CD8-positive, alpha-beta memory T cell (primary cell): ENCODE measurements at regions not wholly inside any gene's neighbourhood (a gene's known extent, or its start where the extent isn't known, plus 50 kb on each side); places are given as distances from the start of the nearest gene placed in this dataset.

Source experiments
- CTCF ChIA-PET: fragments of 350-600 bp; sonication (Branson Sonifier 250); formaldehyde crosslinking; loops from one replicate; lab custom pipeline; 2021; ENCODE audit warnings: antibody characterized with exemption; lab: Charles Lee
- POLR2A ChIA-PET: fragments of 350-600 bp; sonication (Branson Sonifier 250); formaldehyde crosslinking; loops from one replicate; lab custom pipeline; 2021; ENCODE audit warnings: antibody characterized with exemption; lab: Charles Lee
- DNase-seq, 5 donors: peaks; one replicate each; pipeline versions ENCODE4 v3.0.0 to v3.0.0-alpha.2; 2020 to 2022; ENCODE audit warnings: mixed read lengths in 1 of 5
- H3K27ac ChIP-seq: one replicate; pipeline ENCODE4 v1.7.0; 2013; ENCODE audit warnings: low read depth, mild to moderate bottlenecking, low read length, moderate library complexity
- H3K27me3 ChIP-seq: 2 replicates; pipeline ENCODE4 v1.7.0; 2013; ENCODE audit warnings: low read length, mild to moderate bottlenecking; ENCODE audit not compliant: insufficient read depth, poor library complexity, severe bottlenecking
- H3K36me3 ChIP-seq: 2 replicates; pipeline ENCODE4 v1.7.0; 2013; ENCODE audit warnings: mild to moderate bottlenecking, low read length, moderate library complexity; ENCODE audit not compliant: insufficient read depth
- H3K4me1 ChIP-seq: 2 replicates; pipeline ENCODE4 v1.7.0; 2013; ENCODE audit warnings: mild to moderate bottlenecking, low read length, moderate library complexity; ENCODE audit not compliant: insufficient read depth
- H3K4me3 ChIP-seq: 2 replicates; pipeline ENCODE4 v1.7.0; 2013; ENCODE audit warnings: mild to moderate bottlenecking, low read length
- H3K9me3 ChIP-seq: 2 replicates; pipeline ENCODE4 v1.7.0; 2013; ENCODE audit warnings: mild to moderate bottlenecking, low read length
- H3K27ac Mint-ChIP-seq, 8 donors: one replicate each; pipeline ENCODE4 v1.8.0; 2020 to 2021; ENCODE audit warnings: mixed read lengths in 8 of 8, mild to moderate bottlenecking in 6 of 8, inconsistent platforms in 3 of 8, moderate library complexity in 3 of 8
- H3K27me3 Mint-ChIP-seq, 2 donors: one replicate each; pipeline ENCODE4 v1.8.0; 2020 to 2021; ENCODE audit warnings: mixed read lengths in 2 of 2, mild to moderate bottlenecking in 1 of 2, moderate library complexity in 1 of 2
- H3K36me3 Mint-ChIP-seq, 3 donors: one replicate each; pipeline ENCODE4 v1.8.0; 2020 to 2021; ENCODE audit warnings: mixed read lengths in 3 of 3, inconsistent platforms in 1 of 3, mild to moderate bottlenecking in 1 of 3
- H3K4me1 Mint-ChIP-seq, 3 donors: one replicate each; pipeline ENCODE4 v1.8.0; 2020 to 2021; ENCODE audit warnings: mixed read lengths in 3 of 3, inconsistent platforms in 1 of 3, mild to moderate bottlenecking in 1 of 3
- H3K4me3 Mint-ChIP-seq, 7 donors: one replicate each; pipeline ENCODE4 v1.8.0; 2020 to 2021; ENCODE audit warnings: mixed read lengths in 7 of 7, mild to moderate bottlenecking in 6 of 7, moderate library complexity in 4 of 7, inconsistent platforms in 2 of 7
- H3K9me3 Mint-ChIP-seq, 5 donors: one replicate each; pipeline ENCODE4 v1.8.0; 2020 to 2022; ENCODE audit warnings: mixed read lengths in 5 of 5, mild to moderate bottlenecking in 3 of 5, moderate library complexity in 2 of 5, inconsistent platforms in 1 of 5

DNA sequence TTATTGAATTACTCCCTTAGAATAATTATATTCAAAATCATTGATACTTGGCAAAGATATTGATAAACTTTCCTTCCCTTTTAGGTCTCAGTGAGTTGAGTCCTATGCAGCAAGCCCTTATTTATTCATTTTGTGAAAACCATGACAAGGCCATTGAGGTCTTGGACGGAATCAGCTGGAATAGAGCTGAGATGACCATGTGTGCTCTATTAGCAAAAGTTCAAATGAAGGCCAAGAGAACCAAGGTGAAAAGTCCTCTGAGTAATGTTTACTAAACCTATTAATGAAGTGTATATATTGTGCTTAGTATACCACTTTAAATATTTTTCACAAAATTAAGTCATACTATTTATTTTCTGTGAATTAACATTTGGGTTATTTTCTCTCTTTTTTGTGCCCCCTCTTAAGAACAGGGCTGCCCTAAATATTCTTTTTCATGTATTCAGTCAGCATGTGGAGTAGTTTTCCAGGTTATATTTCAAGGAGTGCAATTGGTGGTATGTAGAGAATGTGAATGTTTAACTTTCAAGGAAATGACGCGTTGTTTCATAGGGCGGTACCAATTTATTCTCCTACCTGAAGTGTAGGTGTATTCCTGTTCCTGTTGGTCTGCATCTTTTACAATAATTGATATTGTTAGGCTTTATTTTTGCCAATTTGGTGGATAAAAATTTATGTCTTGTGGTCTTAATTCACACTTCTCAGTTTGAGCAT, 201.4 kb downstream of the TTC6 start:
- ChIA-PET POLR2A (no interaction called here), CTCF (no interaction called here)
- Mint-ChIP-seq H3K36me3 (no peaks in the 10 kb centered on the region), H3K4me1 (no peaks in the 10 kb centered on the region), H3K9me3 (no peaks in the 10 kb centered on the region), H3K27ac (no peak overlapping the region), H3K4me3 (no peak overlapping the region), H3K27me3 (no peaks in the 10 kb centered on the region)
- H3K27me3 ChIP-seq: no peaks in the 10 kb centered on the region
- no peaks in the 10 kb centered on the region for H3K4me1 ChIP-seq
- DNase-seq: no peak
- no peak overlapping the region for H3K4me3 ChIP-seq
- no peaks in the 10 kb centered on the region for H3K9me3 ChIP-seq
- H3K27ac ChIP-seq: no peak overlapping the region
- no peaks in the 10 kb centered on the region for H3K36me3 ChIP-seq

- no peaks in the 10 kb centered on the region for H3K36me3 Mint-ChIP-seq
- H3K36me3 ChIP-seq: no peaks in the 10 kb centered on the region
- CTCF ChIA-PET: no interaction called here
- H3K27me3 Mint-ChIP-seq: no peaks in the 10 kb centered on the region
- H3K27ac ChIP-seq: no peak overlapping the region
- DNase-seq: no peak
- POLR2A ChIA-PET: no interaction called here
- H3K27ac Mint-ChIP-seq: no peak overlapping the region
- no peaks in the 10 kb centered on the region for H3K4me1 Mint-ChIP-seq
- no peaks in the 10 kb centered on the region for H3K9me3 ChIP-seq
- no peaks in the 10 kb centered on the region for H3K9me3 Mint-ChIP-seq
- no peaks in the 10 kb centered on the region for H3K4me1 ChIP-seq
- no peak overlapping the region for H3K4me3 Mint-ChIP-seq
- H3K4me3 ChIP-seq: no peak overlapping the region
- no peaks in the 10 kb centered on the region for H3K27me3 ChIP-seq
These were observed 202.2 kb downstream of the TTC6 start for GRCh38 chr14:37797675-37798074.

DNA sequence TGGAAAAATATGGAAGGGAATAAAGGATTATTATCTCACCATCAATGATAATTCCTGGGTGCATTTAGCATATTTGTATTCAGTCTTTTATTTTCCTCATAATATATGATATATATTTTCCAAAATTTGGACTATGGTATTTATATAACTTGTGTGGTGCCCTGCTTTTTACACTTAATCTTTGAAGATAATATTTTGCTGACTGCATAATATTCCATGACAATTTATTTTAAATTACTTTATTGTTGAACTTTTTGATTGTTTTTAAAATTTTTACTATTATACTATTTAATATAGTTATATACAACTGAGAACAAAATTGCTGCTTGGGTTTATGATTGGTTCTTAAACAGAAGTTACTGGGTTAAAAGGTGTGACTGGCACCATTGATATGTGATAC, 212.3 kb downstream of the TTC6 start:
- Histone ChIP-seq H3K9me3 (no peaks in the 10 kb centered on the region), H3K4me1 (no peaks in the 10 kb centered on the region), H3K36me3 (no peaks in the 10 kb centered on the region), H3K27me3 (no peaks in the 10 kb centered on the region), H3K4me3 (no peak overlapping the region), H3K27ac (no peak overlapping the region)
- Mint-ChIP-seq H3K9me3 (no peaks in the 10 kb centered on the region), H3K4me1 (no peaks in the 10 kb centered on the region), H3K4me3 (no peak overlapping the region), H3K36me3 (no peaks in the 10 kb centered on the region), H3K27ac (no peak overlapping the region), H3K27me3 (no peaks in the 10 kb centered on the region)
- POLR2A ChIA-PET: no interaction called here
- CTCF ChIA-PET: no interaction called here
- no peak for DNase-seq

DNA sequence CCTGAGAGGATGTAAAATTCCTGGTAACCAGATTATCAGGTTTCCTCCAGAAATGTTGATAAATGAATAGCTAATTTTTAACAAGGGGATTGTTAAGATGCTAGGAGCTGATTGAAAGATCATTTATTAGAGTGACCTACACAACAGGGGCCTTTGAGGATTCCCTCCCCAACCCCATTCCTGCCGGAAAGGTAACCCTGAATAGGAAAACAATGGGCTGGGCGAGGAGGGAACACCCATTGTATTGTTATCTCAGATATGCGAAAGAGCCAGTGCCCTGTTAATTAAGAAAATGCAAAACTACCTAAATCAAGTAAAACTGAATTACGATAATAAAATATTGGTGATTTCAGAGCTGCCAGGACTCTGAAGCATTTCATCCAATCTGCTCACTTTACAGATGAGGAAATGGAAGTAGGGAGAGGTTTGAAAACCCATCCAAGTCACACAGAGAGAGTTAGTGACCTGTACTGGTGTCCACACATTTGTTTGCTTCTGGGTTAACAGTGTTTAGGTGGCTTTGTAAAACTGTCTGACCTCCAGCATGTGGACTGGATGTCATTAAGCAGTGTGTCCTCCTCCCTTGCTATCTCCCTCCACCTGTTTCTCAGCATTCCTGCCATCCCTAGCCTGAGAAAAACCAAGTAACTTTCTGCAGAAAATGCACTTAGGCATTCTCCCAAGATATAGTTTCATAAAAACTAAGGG, 214.8 kb downstream of the TTC6 start:
- CTCF ChIA-PET: no interaction called here

GRCh38 chr14:37813732-37814131, 218.3 kb downstream of the TTC6 start:
- CTCF ChIA-PET: no interaction called here
- H3K36me3 Mint-ChIP-seq: no peaks in the 10 kb centered on the region
- peaks cover 0 to 2% of the 10 kb centered on the region in 2 donors for H3K27me3 Mint-ChIP-seq
- Histone ChIP-seq H3K27ac (no peak overlapping the region), H3K4me1 (no peaks in the 10 kb centered on the region), H3K9me3 (no peaks in the 10 kb centered on the region), H3K4me3 (no peak overlapping the region), H3K36me3 (no peaks in the 10 kb centered on the region), H3K27me3 (no peaks in the 10 kb centered on the region)
- no peak overlapping the region for H3K4me3 Mint-ChIP-seq
- H3K9me3 Mint-ChIP-seq: peaks cover 0 to 2% (median 0%) of the 10 kb centered on the region in 5 donors
- no peaks in the 10 kb centered on the region for H3K4me1 Mint-ChIP-seq
- no peak overlapping the region for H3K27ac Mint-ChIP-seq
- DNase-seq: no peak
- POLR2A ChIA-PET: no interaction called here

More for the DNA sequence above, 214.8 kb downstream of the TTC6 start:
- H3K4me3 Mint-ChIP-seq: no peak overlapping the region
- H3K4me3 ChIP-seq: no peak overlapping the region
- H3K27ac Mint-ChIP-seq: no peak overlapping the region
- POLR2A ChIA-PET: no interaction called here
- H3K27me3 Mint-ChIP-seq: no peaks in the 10 kb centered on the region
- DNase-seq: no peak
- no peaks in the 10 kb centered on the region for H3K9me3 ChIP-seq
- no peaks in the 10 kb centered on the region for H3K27me3 ChIP-seq
- peaks cover 0 to 2% (median 0%) of the 10 kb centered on the region in 5 donors for H3K9me3 Mint-ChIP-seq
- no peaks in the 10 kb centered on the region for H3K4me1 ChIP-seq
- no peaks in the 10 kb centered on the region for H3K36me3 Mint-ChIP-seq
- H3K27ac ChIP-seq: no peak overlapping the region
- H3K4me1 Mint-ChIP-seq: no peaks in the 10 kb centered on the region
- H3K36me3 ChIP-seq: no peaks in the 10 kb centered on the region

- no peak overlapping the region for H3K27ac ChIP-seq
- Mint-ChIP-seq H3K27ac (no peak overlapping the region), H3K4me1 (no peaks in the 10 kb centered on the region), H3K9me3 (peaks cover 0 to 2% (median 0%) of the 10 kb centered on the region in 5 donors), H3K36me3 (no peaks in the 10 kb centered on the region), H3K27me3 (peaks cover 0 to 2% of the 10 kb centered on the region in 2 donors), H3K4me3 (no peak overlapping the region)
- H3K4me3 ChIP-seq: no peak overlapping the region
- DNase-seq: no peak
- CTCF ChIA-PET: no interaction called here
- no peaks in the 10 kb centered on the region for H3K4me1 ChIP-seq
- no peaks in the 10 kb centered on the region for H3K9me3 ChIP-seq
- H3K36me3 ChIP-seq: no peaks in the 10 kb centered on the region
- no peaks in the 10 kb centered on the region for H3K27me3 ChIP-seq
- POLR2A ChIA-PET: no interaction called here
These were observed 220.7 kb downstream of the TTC6 start for GRCh38 chr14:37816135-37816534.

DNA sequence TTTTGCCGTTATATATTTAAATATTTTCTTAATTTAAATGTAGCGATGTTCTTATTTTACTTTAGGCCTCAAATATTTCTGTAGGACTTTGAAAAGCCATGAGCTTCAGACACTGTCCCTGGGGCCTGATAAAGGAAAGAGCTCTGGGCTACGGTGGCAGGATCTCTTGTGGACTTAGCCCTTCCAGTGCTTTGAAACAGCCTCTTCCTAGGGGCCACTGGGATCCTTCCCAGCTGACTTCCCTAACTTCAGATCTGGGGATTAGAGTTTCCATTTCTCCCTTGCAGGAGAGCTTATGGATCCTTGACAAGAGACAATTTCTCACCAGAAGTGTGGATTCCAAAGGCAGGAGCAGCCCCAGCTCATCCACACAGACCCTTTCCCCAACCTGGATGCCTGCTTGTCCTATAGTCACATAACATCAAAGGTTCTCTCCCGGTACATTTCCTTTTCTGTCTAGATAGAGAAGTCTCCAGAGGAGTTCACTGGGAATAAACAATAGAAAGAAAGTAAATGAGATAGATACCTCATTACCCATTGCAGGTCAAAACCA, 221.4 kb downstream of the TTC6 start:
- Histone ChIP-seq H3K9me3 (no peaks in the 10 kb centered on the region), H3K36me3 (no peaks in the 10 kb centered on the region), H3K4me1 (no peaks in the 10 kb centered on the region), H3K4me3 (no peak overlapping the region), H3K27me3 (no peaks in the 10 kb centered on the region), H3K27ac (no peak overlapping the region)
- Mint-ChIP-seq H3K27me3 (peaks cover 0 to 2% of the 10 kb centered on the region in 2 donors), H3K4me1 (no peaks in the 10 kb centered on the region), H3K27ac (no peak overlapping the region), H3K4me3 (no peak overlapping the region), H3K9me3 (peaks cover 0 to 2% (median 0%) of the 10 kb centered on the region in 5 donors), H3K36me3 (no peaks in the 10 kb centered on the region)
- CTCF ChIA-PET: no interaction called here
- DNase-seq: no peak
- POLR2A ChIA-PET: no interaction called here

DNA sequence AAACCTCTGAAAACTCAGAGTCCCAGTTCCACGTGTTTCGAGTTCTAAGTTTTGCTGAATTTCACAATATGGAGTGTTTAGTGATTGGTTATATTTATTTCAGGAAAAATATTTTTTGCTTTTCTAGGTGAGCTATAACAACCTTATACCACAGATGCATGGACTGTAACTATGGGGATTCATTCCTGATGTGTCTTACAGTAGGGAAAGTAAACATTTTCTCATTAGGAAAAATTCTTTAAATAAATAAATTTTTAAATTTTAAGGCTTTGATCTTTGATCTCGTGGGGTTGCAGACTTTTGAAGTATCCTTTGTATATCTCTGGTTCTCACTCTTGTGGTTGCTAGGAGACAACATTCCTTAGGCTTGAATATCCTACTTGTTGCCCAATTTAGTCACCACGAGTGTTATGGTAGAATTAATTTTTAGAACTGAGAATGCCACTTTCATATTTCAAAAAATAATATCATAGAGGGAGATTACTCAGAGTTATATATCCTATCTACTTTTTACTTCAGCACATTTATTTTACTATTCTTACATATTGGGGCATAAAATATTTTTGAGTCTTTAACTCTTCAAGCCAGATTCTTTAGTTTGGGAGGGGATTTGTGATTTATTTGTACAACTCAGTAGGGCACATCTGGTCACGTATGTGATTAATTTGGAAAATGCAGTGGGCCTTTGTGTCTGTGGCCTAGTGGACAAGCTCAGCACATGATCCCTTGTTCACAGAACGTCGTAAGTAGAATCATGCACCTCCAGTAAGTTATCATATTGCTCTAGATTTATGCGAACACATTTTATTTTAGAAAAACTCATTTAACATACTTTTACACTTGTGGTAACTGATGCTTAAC, 224.0 kb downstream of the TTC6 start:
- POLR2A ChIA-PET: no interaction called here
- H3K4me3 ChIP-seq: no peak overlapping the region
- DNase-seq: no peak
- CTCF ChIA-PET: no interaction called here
- H3K27me3 Mint-ChIP-seq: peaks cover 0 to 2% of the 10 kb centered on the region in 2 donors
- no peak overlapping the region for H3K4me3 Mint-ChIP-seq
- H3K9me3 Mint-ChIP-seq: peaks cover 0 to 1% (median 0%) of the 10 kb centered on the region in 5 donors
- H3K36me3 ChIP-seq: no peaks in the 10 kb centered on the region
- H3K27ac ChIP-seq: no peak overlapping the region
- no peaks in the 10 kb centered on the region for H3K36me3 Mint-ChIP-seq
- H3K4me1 Mint-ChIP-seq: no peaks in the 10 kb centered on the region
- no peak overlapping the region for H3K27ac Mint-ChIP-seq
- no peaks in the 10 kb centered on the region for H3K4me1 ChIP-seq
- H3K9me3 ChIP-seq: no peaks in the 10 kb centered on the region
- no peaks in the 10 kb centered on the region for H3K27me3 ChIP-seq
